Breast epithelium (tissue), 3 donors: ENCODE measurements at regions not wholly inside any gene's neighbourhood (a gene's known extent, or its start where the extent isn't known, plus 50 kb on each side); places are given as distances from the start of the nearest gene placed in this dataset.

Source experiments
- POLR2A ChIP-seq: fragments of 450-650 bp; IDR thresholded peaks from one replicate; pipeline ENCODE4 v1.6.1; 2016; ENCODE audit warnings: antibody characterized with exemption, mild to moderate bottlenecking, moderate library complexity
- TF ChIP-seq, protein P1 (sequence below), 3 donors: fragments of 450-650 bp; IDR thresholded peaks; one replicate each; pipeline ENCODE4 v1.5.1; 2016 to 2017; ENCODE audit warnings: antibody characterized with exemption in 3 of 3, mild to moderate bottlenecking in 3 of 3, moderate library complexity in 3 of 3

GRCh38 chr18:44133483-44133882 is 547.2 kb upstream of the SETBP1 start:
- TF ChIP-seq, protein P1, sequence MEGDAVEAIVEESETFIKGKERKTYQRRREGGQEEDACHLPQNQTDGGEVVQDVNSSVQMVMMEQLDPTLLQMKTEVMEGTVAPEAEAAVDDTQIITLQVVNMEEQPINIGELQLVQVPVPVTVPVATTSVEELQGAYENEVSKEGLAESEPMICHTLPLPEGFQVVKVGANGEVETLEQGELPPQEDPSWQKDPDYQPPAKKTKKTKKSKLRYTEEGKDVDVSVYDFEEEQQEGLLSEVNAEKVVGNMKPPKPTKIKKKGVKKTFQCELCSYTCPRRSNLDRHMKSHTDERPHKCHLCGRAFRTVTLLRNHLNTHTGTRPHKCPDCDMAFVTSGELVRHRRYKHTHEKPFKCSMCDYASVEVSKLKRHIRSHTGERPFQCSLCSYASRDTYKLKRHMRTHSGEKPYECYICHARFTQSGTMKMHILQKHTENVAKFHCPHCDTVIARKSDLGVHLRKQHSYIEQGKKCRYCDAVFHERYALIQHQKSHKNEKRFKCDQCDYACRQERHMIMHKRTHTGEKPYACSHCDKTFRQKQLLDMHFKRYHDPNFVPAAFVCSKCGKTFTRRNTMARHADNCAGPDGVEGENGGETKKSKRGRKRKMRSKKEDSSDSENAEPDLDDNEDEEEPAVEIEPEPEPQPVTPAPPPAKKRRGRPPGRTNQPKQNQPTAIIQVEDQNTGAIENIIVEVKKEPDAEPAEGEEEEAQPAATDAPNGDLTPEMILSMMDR (IDR thresholded peaks at IDR 0.05), result no peak
- no peak for TF ChIP-seq POLR2A
